GM19463 (cell line): ENCODE measurements at regions not wholly inside any gene's neighbourhood (a gene's known extent, or its start where the extent isn't known, plus 50 kb on each side); places are given as distances from the start of the nearest gene placed in this dataset.
"Not testable (repeated sequence)": the region's sequence is repeated elsewhere in the genome, so short reads cannot be mapped to it uniquely, and the experiment has no call there.

Experiments used
- ATAC-seq: cut with Tn5 transposase; IDR thresholded peaks from one replicate; pipeline ENCODE4 v1.9.1; 2021; ENCODE audit warnings: mild to moderate bottlenecking, moderate library complexity; ENCODE audit not compliant: unreplicated experiment

DNA sequence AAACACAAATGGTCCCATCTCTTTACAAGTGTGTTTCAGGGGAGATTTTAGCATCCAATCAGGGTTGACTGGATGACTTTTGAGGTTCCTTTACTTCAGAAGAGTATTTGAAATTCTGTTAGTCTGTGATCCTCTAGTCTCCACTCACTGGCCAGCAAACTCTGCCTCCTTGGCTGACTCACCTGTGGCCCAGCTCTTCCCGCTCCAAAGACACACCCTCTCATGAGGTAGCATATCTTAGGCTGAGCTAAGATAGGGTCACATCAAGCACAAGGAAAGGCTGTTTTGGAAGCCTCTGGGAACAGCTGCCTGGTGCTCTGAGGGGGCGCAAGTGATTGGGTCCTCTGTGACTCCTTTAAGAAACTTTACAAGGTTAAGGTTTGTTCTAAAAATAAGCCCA lies 102.3 kb upstream of the FGGY start:
- no peak for ATAC-seq

- ATAC-seq, result no peak
Observed at GRCh38 chr1:59195151-59195550, 101.7 kb upstream of the FGGY start.

- ATAC-seq, result no peak
Observed at GRCh38 chr1:59198564-59198963, 98.3 kb upstream of the FGGY start.

DNA sequence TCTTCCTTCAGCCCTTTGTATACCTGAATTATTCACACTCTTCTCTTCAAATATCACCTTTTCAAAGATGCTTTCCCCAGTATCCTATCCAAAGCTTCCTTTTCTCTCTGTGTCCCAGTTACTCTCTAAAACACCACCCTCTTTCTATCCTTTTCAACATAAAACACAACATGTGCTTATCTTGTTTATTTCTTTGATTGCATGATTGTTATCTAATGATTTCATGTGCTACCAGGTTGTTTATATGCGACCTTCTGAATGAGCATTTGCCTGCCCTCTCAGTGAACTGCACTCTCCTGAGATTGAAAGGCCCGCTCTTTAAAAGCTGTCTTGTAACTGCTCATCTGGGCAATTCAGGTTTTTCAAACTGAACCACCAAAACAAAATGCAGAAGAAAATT lies 97.7 kb upstream of the FGGY start:
- no peak for ATAC-seq

DNA sequence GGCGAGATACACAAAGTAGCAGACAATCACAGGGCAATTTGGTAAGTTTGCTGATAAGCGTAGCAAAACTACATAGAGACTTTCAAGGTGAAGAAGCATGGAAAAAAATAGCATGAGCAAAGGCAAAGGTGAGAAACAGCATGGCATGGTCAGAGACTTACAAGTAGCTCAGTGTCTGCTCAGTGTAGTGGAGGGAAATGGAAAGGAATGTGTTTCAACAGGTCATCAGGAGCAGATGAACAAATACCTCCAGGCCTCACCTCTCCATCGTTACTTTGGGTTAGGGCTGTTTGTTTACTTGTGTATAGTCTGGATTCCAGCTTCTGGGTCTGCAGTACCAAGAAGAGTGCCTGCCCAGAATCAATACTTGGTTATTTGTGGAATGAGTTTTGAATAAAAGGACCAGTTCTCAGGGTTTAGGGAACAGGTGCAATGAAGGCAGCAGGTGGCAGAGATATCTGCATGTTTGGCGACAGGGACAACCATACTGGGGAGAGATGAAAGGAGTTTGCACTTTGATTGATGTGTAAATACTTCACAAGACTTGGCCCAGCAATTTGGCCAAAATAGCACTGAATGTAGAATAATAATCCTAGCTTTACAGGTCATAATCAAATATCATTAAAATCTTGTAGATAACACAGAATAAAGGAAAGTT lies 97.0 kb upstream of the FGGY start:
- no peak for ATAC-seq

- ATAC-seq, result no peak
Observed at GRCh38 chr1:59201341-59201740, 95.6 kb upstream of the FGGY start.

- no peak for ATAC-seq
Observed at GRCh38 chr1:59202455-59202854, 94.4 kb upstream of the FGGY start.

DNA sequence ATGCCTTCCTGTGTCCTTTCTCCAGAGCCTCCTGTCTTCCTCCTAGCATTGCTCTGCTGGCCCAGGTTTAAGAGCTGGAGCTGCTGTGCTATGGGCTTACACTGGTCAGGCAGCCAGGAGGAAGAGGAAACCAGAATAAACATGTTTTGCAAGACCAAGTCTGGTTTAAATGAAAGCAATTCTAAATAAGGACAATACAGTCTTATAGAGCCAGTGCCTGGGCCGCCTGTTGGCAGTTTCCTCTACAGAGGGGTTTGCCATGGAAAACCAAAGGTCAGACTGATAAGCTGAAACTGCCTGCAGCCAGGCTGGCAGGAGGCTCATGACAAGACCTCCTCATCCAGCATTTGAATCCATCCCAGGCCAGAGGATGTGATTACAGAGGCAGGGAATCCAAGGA lies 92.9 kb upstream of the FGGY start:
- ATAC-seq, result no peak

GRCh38 chr1:59206616-59207015 lies 90.3 kb upstream of the FGGY start:
- not testable (repeated sequence) for ATAC-seq

DNA sequence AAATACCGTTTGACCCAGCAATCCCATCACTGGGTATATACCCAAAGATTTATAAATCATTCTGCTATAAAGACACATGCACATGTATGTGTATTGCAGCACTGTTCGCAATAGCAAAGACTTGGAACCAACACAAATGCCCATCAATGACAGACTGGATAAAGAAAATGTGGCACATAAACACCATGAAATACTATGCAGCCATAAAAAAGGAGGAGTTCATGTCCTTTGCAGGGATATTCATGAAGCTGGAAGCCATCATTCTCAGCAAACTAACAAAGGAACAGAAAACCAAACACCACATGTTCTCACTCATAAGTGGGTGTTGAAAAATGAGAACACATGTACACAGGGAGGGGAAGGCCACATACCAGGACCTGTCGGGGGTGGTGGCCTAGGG lies 86.5 kb upstream of the FGGY start:
- not testable (repeated sequence) for ATAC-seq

DNA sequence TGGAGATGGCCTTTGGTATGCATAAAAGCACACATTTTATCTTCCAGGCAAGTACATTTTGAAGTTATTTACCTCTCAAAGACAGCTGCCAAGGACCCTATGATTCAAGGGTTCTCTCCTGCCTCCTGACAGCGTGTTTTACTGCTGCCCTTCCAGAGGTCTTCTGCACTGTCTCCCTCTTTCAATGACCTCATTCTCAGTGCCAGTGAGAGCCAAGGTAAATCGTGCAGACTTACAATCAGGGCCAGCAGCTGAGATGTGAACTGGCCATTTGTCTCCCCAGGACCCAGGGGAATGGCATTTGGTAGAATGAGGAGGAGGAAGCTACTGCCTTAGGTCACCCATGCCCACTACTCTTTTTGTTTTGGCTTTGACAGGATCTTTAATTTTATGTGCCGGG lies 84.2 kb upstream of the FGGY start:
- ATAC-seq, result no peak

DNA sequence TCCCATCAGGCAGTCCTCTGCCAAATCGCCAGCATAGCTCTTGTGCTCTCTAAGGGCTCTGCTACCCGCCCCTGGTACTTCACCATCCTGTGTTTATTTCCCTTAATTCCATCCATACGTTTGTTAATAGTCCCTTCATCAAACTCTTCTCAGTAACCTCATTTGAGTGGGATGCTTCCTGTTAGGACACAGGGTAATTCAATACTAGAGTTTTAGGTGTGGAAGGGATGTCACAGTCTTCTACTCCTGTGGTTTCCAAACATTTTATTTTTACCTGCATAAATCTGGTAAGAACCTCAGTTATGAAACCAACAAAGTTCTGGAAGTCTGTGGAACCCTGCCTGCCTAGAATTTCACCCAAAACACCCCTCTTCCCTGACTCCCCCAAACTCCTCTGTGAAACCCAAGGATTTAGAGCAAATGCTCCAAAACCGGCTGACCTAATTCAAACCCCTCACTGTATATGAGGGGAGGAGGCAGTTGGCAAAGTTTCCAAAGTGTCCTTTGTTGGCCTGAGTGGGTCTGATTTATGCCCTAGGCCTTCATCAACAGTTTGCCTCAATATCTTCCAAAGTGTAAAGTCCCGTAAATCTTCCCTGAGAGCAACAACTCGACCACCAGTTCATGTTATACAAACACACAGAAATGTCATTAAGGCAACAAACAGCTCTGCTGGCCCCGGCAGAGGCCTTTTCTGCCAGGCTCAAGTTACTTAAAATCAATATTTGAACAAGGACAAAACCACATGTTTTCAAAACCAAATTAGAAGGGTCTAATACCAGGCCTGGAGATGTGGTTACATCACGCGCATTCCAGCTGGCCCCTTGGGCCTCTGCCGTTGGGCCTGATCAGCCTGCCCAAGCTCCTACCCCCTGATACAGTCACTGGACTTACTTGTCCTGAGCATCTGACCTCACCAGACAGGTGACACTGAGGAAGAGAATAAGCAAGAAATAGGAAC lies 82.4 kb upstream of the FGGY start:
- no peak for ATAC-seq

DNA sequence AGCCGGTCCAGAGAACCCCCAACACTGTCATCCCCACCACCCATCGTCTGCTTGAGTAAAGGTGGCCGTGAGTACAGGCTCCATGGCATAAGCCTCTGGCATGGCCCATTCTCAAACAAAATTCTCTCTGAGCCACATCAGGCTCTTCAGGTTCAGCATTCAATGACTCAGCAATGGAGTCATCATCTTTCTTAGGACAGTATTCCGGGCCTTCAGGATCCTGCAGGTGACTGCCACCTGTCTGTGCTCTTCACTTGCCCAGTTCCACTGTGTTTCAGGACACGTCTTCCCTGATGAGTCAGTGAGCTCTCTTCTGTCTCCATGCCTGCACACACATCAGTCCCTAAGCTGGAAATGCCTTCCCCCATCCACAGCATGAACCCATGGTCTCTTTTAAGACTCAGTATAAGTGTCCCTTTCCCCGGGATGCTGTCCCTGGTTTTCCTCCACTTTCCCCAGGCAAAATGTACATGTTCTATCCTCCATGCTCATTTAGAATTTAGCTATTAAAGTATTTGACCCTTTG lies 81.1 kb upstream of the FGGY start:
- no peak for ATAC-seq

DNA sequence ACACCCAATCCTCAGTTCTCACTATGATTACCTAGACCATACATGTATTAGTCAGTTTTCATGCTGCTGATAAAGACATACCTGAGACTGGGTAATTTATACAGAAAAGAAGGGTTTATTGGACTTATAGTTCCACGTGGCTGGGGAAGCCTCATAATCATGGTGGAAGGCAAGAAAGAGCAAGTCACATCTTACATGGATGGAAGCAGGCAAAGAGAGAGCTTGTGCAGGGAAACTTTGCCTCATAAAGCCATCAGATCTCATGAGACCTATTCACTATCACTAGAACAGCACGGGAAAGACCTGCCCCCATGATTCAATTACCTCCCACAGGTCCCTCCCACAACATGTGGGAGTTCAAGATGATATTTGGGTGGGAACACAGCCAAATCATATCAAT lies 79.5 kb upstream of the FGGY start:
- ATAC-seq, result not testable (repeated sequence)

- no peak for ATAC-seq
Observed at GRCh38 chr1:59218521-59219236, 78.2 kb upstream of the FGGY start.

GRCh38 chr1:59219916-59220315 lies 77.0 kb upstream of the FGGY start:
- ATAC-seq, result no peak

GRCh38 chr1:59220356-59220755 lies 76.5 kb upstream of the FGGY start:
- no peak for ATAC-seq

DNA sequence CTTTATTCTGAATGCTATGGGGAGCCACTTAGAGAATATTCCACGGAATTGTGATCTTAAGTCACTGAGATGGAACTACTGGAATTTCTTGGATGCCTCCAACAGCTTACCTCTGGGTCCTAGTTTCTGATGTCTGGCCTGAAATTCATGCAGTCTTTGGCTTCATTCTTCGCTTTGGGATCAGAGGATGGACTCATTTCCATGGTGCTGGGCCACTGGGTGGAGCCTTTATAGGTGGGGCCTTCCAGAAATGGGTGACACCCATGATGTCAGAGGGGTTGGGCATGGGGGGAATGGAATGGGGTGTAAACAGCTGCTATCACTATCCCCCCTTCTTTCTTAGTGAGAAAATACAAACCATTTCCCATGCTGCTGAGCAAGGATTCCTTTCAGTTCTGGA lies 73.7 kb upstream of the FGGY start:
- ATAC-seq, result no peak

DNA sequence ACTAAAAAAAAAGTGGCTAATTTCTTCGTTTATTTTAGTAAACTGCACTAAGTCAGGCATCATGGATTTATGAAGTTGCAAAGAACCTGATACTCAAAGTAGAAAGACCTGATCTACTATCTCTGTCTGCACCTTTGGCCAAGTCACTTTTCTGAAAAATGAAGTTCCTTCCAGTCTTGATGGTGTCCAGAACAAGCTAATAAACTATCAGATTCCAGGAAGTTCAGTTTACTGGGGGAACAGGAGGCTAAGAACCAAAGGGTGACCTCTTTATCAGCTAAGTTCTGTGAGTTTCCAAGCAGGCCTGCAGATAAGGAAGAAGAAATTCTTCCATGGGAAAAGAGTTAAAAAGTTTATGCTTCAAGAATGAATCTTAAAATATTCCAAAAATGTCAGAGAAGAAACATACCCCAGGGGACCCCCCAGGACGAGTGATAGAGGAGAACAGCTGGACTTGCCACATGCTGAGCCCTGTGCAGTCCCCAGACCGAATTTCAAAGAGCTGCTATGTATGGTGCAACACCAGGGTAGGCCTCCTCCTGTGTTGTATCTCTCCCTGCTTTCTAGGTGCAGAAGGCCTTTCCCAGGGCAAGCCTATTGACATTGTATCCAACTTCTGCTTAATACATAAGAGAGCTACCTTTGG lies 72.8 kb upstream of the FGGY start:
- no peak for ATAC-seq

DNA sequence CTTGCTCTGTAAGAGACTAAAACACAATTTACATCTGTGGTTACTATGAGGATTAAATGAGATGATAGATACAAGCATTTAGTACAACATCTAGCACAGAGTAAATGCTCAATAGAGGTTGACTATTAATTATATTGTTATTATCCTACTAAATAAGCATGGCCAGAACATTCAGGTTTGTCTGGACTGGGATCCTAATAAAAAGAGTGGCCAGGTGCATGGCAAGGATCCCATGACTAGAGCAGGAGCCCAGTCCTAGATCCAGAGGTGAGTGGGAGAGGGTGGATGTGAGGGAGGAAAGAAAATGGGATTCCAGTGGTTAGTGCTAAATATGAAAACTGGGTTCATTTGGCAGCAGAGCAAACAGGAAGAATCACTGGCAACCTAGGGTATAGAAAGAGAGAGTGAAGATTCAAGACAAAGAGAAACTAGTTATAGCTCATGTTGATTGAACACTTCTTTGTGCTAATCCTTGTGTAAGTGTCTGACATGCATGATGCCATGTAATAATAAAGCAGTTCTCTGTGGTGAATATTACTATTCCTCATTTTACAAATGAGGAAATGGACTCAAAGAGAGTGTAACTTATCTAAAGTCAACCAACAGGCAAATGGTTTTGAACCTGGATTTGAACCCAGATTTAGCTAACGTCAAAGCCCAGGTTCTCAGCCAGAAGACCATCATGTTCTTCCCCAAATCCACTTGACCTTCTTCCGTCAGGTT lies 71.1 kb upstream of the FGGY start:
- ATAC-seq, result no peak
